Astrocyte of the spinal cord (primary cell): ENCODE measurements at regions not wholly inside any gene's neighbourhood (a gene's known extent, or its start where the extent isn't known, plus 50 kb on each side); places are given as distances from the start of the nearest gene placed in this dataset.
"Not testable (repeated sequence)": the region's sequence is repeated elsewhere in the genome, so short reads cannot be mapped to it uniquely, and the experiment has no call there.

Source experiments
- DNase-seq: peaks from one replicate; pipeline ENCODE4 v3.0.0; 2011; ENCODE audit warnings: low read depth, low spot score
- H3K4me3 ChIP-seq: 2 replicates; pipeline ENCODE4 v1.5.1; 2011; ENCODE audit warnings: low read depth, mild to moderate bottlenecking, low read length, moderate library complexity
- in situ Hi-C: cut with HindIII; loops from 2 replicates; pipeline ENCODE4 v1.10.0; 2017; ENCODE audit warnings: low sequenced_read_pairs

DNA sequence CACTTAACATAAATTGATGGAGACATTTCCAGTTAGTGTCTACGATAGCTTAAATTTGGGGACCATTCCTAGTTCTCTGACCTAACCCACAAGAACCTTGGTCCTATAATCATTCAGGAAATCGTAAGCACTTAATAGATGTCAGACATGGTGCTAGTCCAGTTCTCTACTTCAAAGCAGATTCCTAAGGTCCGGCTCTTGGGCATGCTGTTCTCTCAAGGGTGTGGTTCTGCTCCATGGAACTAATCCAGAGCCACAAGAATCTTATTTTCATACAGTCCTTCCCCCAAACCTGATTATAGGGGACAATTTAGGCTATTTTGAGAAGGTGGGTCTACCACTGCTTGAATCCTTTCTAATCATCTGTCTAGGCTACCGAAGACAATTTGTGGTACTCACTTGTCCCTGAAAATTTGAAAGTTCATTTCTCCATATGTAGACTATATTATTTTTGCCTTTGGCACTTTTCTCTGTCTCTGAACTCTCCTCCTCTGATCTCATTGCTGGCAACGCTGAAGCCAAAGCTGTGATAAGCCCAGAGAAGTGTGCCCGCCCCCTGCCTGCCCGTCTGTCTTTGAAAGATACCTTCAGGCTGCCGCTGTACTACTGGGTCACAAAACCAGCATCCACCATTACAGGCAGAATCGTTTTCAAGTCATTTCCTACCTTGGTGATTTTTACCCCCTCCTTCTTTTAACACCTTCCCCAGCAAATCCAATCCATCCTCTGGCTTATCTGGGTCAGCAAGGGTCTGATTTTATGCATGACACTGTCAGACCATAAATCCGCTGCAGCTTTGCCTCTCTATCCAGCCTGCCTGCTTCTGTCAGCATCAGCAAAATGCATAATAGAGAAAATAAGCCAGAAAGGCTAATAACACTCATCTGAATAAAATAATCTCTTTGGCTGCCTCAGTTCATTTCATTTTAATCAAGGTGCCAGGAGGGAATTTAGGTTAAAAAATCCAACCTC is 132.8 kb downstream of the SRGAP2 start:
- DNase-seq, H3K4me3 ChIP-seq, in situ Hi-C loops: not testable (repeated sequence)

DNA sequence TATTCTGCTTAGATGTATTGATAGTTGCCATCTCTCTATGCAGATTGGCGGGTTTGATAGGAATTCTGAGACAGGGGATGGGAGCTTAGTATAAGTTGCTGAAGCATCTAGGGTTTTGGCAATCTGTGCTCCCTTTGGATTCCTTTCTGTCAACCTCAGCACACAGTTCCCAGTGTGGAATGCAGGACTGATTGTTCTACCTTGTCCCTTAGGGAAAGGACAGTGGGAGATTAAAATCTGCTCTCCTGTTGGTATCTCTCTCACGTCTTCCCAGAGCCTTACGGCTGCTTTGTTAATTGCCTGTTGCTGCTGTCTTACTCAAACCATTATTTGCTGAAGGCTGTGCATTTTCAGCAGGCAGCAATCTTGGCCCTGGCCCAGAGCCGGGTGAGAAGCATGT is 133.3 kb upstream of the IKBKE start:
- DNase-seq: peak; percentile 0
- in situ Hi-C loops, H3K4me3 ChIP-seq: not testable (repeated sequence)

DNA sequence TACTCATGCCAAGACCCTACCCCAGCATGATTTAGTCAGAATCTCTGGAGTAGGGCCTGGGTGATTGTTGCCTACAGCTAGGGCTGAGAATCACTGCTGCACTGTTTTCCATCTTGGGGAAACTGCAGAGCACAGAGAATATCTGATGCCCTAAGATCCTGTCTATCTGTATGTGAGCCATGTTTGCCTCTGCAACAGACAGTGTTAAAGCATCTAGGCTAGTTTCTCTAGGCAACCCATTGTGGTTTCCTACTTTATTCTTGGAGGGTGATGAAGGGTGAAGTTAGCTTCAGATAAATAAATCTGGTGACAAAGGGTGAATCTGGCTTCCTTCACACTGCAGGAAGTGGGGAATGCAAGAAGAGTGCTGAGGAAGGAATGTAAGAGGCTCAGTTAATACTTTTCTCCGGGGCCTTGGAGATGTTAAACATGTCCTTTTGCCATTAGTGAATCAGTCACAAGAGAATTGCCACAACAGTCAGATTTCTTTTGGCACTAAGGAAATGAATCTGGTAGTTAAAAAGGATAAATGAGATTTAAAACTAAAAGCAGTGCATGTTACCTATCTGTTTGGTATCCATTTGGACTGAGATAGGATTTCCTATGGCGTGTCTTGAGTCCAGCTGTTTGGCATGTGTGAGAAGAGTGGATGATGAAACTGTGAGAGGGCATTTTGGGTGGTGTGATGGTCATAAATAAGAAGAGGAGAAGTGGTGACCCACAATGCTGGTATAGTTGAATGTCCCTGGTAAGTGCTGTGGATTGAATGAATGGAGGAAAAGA is 119.6 kb upstream of the IKBKE start:
- in situ Hi-C loops, H3K4me3 ChIP-seq: not testable (repeated sequence)
- DNase-seq: peak; percentile 9

DNA sequence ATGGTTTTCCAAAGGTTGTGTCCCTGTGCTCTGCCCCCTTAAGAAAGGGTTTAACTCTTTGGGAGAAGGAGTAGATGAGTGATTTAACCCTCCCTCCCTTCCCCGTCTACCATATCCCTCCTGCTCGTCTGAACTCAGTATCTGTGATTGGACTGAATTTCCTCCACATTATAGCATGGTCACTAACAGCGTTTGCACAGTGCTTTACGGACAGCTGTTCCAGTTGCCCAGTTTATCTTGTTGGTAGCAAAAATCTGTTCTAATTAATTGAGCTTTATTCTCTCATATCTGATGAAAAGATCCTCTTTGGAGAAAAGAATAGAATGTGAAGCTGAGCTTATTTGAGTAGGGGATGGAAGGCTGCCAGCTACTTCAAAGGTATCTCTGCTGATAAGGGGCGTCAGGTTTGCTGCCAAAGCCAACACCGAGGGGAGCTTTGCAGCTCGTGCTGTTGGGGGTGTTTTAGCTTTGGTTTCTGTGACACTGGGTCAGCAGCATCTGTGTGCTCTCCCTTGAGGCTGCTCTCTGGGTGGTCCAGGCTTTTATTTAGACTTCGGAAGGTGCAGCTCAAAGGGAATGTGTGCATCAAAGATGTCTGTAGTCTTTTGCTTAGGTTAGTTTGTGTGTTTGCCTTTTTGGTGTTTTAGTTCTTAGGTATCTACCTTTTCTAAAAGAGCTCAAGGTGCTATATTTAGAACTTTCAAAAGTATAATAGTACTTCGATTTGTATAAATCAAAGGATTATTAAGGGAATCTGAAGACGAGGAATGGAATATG is 118.8 kb upstream of the IKBKE start:
- H3K4me3 ChIP-seq, in situ Hi-C loops, DNase-seq: not testable (repeated sequence)

DNA sequence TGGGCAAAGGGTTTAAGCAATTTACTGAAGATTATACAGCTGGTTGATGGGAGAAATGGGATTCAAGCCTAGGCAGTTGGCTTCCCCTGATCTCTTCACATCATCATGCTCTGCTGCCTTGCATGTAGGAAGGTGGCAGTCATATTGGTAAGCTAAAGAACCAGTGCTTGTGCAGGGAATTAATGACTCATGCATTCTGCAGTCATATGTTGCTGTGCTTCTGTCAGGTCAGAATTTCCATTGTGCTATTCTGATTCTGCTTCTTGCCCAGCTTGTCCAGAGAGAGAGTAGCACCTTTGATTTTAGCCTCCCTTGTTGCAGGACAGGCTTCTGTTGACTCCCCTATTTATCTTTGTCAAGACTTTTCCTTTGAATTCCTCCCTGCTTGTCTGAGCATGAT is 114.0 kb upstream of the IKBKE start:
- in situ Hi-C loops, H3K4me3 ChIP-seq: not testable (repeated sequence)
- DNase-seq: peak; percentile 33

DNA sequence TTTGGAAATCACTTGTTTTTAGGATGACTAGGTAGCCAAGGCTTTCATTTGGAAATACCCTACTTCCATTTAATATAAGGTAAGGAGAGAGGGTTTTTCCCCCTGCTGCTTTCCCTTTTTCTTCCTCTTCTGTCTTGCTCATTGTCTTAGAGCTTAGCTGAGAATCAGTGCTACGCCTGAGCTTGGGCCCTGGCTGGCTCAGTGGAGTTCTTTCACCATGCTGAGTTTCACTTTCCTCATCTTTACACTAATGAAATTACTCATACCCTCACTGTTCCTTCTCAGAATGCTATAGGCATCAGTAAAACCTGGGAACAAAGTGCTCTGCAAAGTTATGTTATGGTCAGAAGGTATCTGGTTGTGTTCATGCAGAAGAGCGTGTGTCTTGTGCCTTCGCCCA is 112.3 kb upstream of the IKBKE start:
- in situ Hi-C loops, DNase-seq, H3K4me3 ChIP-seq: not testable (repeated sequence)

DNA sequence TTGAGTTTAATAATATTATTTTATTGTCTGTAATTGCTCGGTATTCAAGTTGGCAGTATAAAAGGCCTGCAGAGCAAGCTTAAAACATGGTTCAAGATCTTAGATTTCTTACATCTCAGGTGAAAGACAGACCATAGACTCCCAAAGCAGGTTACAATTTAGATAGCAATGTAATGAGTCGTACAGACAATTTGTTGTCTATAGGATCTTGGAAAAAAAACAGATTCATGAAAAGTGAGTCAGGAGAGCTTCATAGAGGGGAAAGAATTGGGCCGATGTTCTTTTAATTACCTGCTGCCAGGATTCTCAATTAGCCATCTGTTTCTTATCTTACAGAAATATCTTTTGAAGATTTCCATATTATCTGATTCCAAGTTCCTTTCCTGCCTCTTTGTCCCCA is 111.5 kb upstream of the IKBKE start:
- H3K4me3 ChIP-seq, in situ Hi-C loops, DNase-seq: not testable (repeated sequence)

DNA sequence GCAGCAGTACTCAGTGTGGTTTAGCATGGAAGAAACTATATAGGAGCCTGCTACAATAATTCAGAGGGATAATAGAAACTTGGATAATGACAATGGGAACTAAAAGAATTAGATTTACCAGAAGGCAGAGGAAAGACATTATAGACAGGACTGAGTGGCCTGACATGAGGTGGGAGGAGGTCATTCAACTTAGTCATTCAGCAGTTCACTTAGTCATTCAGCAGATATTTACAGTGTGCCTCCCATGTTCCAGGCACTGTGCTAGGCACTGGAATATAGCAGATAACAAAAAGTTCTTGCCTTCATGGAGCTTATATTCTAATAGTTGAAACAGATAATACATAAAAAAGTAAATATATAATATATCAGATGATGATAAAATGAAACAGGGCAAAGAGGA is 110.9 kb upstream of the IKBKE start:
- not testable (repeated sequence) for DNase-seq

DNA sequence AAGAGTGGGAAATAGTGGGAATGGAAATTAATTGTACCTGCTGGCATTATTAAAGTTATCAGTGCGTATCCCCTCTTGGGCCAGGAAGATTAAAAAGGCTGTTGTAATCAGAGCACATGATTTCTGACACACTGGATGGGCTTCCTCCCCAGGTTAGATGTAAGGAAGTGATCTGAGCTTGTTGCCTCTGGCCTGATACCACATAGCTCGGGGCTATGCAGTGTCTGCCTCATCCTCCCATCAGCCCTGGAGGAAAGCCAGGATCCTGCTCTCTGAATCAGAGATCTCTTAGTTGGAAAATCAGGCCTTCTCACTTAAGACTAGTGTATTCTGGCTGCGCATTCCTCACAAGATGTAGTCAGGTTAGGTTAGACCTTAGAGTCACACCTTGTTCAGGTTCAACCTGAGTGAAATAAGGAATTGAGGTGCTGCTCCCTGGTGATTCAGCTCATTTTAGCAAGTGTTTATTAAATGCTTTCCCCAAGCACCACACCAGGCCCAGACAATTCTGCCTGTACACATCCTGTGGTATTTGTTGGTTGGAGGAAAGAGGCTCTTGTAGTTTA is 108.2 kb upstream of the IKBKE start:
- in situ Hi-C loops, H3K4me3 ChIP-seq, DNase-seq: not testable (repeated sequence)

More for the DNA sequence above, 110.9 kb upstream of the IKBKE start:
- in situ Hi-C loops, H3K4me3 ChIP-seq: not testable (repeated sequence)

DNA sequence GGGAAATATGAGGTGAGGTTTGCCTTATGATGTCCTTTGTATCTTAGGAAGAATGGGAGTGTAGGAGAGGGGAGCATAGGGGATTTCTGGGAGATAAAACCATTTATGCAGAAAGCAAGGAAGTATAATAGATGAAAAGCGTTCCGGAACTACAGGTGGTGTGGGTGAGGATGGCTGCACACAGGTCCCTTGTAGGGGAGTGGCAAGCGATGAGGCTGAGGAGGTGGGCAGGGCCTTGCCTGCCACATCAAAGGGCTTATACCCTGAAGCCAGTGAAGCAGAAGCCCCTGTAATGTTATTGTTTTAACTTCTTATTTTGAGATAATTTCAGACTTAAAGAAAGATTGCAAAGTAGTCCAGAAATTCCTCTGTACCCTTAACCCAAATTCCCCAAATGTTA is 107.3 kb upstream of the IKBKE start:
- DNase-seq, in situ Hi-C loops, H3K4me3 ChIP-seq: not testable (repeated sequence)

DNA sequence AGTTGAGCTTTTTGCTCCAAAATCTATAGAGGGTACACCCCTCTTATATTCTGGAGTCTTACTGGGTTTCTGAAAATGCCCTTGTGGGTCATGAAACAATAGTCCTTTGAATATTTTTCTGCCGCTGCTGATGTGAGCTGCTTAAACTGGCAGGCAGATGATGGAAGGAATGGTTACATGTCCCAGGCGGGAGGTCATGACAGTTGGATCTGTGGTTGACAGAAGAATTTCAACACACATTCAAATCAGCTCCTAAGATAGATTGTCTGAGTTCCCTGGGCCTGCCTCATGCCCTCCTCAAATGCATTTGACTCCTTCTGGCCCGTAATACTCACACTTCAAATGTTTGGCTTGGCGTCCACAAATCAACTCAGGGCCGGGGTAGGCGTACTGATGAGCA is 105.0 kb upstream of the IKBKE start:
- in situ Hi-C loops, H3K4me3 ChIP-seq: not testable (repeated sequence)
- DNase-seq: peak; percentile 5

DNA sequence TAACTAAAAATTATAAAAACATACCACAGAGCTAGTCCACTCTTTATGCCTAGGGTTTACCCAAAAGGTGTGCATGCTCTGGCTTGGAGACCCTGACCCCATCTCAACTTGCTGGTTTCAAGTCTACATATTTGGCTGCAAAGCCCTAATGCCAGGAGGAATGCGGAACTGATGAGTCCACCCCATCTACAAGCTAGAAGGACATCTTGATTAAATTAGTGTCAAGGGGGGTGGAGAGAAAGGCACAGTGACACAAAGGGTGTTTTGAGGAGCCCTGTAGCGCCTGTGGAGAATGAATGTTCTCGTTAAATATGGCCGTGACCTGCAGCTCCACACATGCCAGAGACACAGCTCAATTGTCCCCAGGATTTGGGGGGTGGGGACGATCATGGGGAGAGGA is 104.1 kb upstream of the IKBKE start:
- DNase-seq: peak; percentile 15
- H3K4me3 ChIP-seq, in situ Hi-C loops: not testable (repeated sequence)

DNA sequence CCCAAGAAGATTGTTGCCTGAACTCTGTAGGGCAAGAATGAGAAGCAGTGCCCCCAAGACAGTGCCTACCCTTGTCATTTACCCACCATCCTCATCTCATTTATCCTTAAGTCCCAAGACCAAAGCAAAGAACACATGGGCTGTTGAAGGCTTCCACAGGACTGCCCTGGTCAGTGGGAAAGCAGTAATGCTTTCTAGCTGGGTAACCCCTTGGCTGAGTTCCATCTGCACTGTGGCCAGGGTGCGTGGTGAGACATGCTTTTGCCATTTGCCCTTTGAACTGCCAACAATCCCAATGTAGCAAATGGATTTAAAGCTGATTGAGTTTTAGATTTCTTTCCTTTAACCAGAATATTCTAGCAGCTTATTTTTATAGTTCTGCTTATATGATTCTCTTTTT is 103.5 kb upstream of the IKBKE start:
- DNase-seq, in situ Hi-C loops, H3K4me3 ChIP-seq: not testable (repeated sequence)

DNA sequence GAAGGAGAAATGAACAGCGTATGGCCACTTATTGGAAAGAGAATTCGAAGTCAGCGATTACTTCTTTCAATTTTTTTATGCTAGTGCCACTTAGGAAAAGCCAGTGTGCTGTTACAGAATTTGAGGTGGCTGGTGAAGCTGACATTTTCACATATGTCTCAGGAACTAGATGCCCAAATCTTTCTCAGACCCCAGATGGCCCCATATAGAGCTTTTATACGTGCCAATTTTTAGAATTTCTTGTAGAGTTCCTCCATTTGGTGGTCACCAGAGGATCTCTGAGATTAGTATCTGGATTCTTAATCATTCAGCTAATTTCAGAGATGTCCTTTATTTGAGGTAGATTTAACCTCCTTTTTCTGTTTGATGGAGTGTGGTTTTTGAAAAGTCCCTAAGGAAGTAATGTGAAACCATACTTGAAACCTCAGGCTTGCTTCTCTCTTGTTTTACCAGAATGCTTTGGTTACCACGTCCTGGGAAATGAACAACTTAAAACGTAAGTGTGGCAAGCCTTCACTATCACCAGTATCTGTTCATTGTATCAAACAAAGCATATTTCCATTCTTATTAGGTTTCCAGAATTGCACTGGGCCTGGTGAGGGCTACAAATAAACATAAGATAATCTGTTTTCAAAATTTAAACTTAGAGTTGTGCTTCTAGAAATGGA is 102.2 kb upstream of the IKBKE start:
- in situ Hi-C loops, H3K4me3 ChIP-seq: not testable (repeated sequence)

DNA sequence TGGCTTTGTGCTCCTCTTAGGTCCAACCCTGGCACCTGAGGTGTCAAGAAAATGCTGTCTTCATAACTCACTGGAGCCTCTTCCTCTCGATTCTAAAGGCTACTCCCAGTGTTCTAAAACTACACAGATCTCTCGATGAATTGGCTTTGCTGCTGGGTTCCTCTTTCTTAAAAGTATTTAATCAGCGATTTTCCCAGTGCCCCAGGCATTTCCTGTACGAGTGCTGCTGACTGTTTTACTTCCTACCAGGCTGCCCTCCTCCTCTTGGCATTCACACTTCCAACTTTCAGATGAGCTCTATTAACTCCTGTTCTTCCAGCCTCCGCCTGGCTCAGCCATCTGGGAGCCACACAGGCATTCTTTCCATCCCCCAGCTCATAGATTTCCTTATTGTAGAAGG is 95.6 kb upstream of the IKBKE start:
- H3K4me3 ChIP-seq, in situ Hi-C loops, DNase-seq: not testable (repeated sequence)

More for the DNA sequence above, 102.2 kb upstream of the IKBKE start:
- not testable (repeated sequence) for DNase-seq

DNA sequence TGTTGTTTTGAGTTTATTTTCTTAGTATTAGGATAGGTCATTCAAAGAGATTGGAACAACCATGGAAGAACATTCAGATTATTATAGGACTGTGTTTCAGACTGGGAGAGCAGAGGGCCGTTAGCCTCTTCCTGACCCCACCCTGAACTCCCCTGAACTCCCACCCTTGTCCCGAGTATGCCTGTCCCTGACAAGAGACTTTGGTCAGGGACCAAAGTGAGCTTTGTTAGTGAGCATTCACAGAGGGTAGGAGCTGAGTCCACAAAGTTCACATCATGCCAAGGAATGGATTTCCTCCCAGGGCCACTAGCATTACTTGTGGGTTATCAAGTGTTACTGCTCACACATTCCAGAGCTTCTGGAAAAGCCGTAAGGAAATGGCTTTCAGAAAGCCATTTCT is 94.7 kb upstream of the IKBKE start:
- in situ Hi-C loops, H3K4me3 ChIP-seq: not testable (repeated sequence)

More for the DNA sequence above, 94.7 kb upstream of the IKBKE start:
- DNase-seq: not testable (repeated sequence)
